ENCODE measurements at regions not wholly inside any gene's neighbourhood (a gene's known extent, or its start where the extent isn't known, plus 50 kb on each side); places are given as distances from the start of the nearest gene placed in this dataset.

DNA sequence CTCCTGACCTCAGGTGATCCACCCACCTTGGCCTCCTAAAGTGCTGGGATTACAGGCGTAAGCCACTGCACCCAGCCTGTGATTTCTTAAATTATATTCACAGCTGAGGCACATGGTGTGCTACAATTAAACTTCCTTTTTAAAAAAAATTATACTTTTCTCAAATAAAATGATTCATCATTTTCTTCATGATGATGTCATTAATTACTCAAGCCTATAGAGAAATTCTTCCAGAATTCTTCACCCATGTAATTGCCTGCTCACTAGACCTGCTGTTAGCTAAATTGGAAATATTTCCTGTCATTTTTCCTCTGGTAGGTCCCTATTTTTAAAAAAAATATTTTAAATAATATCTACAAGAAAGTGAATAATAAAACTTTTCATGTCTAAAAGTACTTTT, 440.0 kb upstream of the ANO3 start:
- no peak for DNase-seq (ENCODE audit: low read depth, low spot score)
- Histone ChIP-seq H3K4me3 (ENCODE audit: control insufficient read depth in 2 of 3, extremely low read depth in 1 of 3, insufficient read depth in 2 of 3, low read depth in 1 of 3, low read length in 3 of 3) (no peak overlapping the region), H3K27me3 (ENCODE audit: control insufficient read depth, extremely low read depth, insufficient read depth, low read length) (no peaks in the 10 kb centered on the region), H2AFZ (ENCODE audit: control insufficient read depth, low read length) (no peak overlapping the region), H3K36me3 (ENCODE audit: control insufficient read depth in 2 of 2, extremely low read depth in 1 of 2, insufficient read depth in 2 of 2, low read length in 2 of 2) (no peaks in the 10 kb centered on the region), H3K79me2 (ENCODE audit: control insufficient read depth, insufficient read depth, low read length) (no peaks in the 10 kb centered on the region), H3K27ac (ENCODE audit: control insufficient read depth, insufficient read depth, low read length) (no peak overlapping the region), H3K9me3 (ENCODE audit: control insufficient read depth, low read depth, low read length) (no peaks in the 10 kb centered on the region), H3K9me1 (ENCODE audit: control insufficient read depth, extremely low read depth, insufficient read depth, low read length) (no peaks in the 10 kb centered on the region), H3K9ac (ENCODE audit: control insufficient read depth, extremely low read depth, insufficient read depth, low read length) (no peak overlapping the region), H3K4me2 (ENCODE audit: control insufficient read depth, extremely low read depth, insufficient read depth, low read depth, low read length) (no peak overlapping the region), H3K4me1 (ENCODE audit: control insufficient read depth, extremely low read depth, insufficient read depth, low read length) (no peaks in the 10 kb centered on the region), H4K20me1 (ENCODE audit: control insufficient read depth, extremely low read depth, insufficient read depth, low read length) (no peaks in the 10 kb centered on the region)
- TF ChIP-seq EZH2 (IDR thresholded peaks at IDR 0.05; ENCODE audit: low read length) = no peak
- TF ChIP-seq, protein P1, sequence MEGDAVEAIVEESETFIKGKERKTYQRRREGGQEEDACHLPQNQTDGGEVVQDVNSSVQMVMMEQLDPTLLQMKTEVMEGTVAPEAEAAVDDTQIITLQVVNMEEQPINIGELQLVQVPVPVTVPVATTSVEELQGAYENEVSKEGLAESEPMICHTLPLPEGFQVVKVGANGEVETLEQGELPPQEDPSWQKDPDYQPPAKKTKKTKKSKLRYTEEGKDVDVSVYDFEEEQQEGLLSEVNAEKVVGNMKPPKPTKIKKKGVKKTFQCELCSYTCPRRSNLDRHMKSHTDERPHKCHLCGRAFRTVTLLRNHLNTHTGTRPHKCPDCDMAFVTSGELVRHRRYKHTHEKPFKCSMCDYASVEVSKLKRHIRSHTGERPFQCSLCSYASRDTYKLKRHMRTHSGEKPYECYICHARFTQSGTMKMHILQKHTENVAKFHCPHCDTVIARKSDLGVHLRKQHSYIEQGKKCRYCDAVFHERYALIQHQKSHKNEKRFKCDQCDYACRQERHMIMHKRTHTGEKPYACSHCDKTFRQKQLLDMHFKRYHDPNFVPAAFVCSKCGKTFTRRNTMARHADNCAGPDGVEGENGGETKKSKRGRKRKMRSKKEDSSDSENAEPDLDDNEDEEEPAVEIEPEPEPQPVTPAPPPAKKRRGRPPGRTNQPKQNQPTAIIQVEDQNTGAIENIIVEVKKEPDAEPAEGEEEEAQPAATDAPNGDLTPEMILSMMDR (optimal IDR thresholded peaks at IDR 0.05 in 1 of 3, IDR thresholded peaks at IDR 0.05 in 1 of 3, conservative IDR thresholded peaks at IDR 0.05 in 1 of 3; ENCODE audit: extremely low read depth in 1 of 3, insufficient read depth in 2 of 3, low read length in 3 of 3) = no peak
- dilution Hi-C loops (cut with MboI; ENCODE audit: extremely low pct_ligation_motif_present, low sequenced_read_pairs) = no loop called here
- no peak for FAIRE-seq

DNA sequence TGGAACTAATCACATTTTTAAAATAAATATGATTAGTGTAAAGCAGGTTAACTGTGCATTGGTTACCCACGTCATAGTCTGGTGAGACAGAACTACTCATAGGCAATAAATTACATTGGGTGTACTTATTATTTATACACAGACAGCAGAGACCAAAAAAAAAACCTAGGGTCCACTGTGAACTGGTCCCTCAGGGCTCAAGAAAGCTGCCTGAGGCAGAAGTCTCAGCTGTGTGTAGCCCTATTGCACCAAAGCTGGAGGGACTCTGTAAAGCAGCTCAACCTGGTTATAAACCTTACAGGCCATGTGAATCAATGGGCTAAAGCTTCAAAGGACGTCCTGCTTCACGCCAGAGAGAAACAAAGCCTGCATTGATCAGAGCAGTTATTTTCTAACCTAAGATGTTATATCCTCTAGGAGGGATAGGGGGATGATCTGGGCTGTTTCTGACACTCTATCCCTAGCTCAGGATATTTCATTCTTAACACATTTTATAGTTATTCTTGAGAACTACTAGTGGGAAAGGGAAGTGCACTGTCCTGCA, 432.2 kb upstream of the ANO3 start:
- no peaks in the 10 kb centered on the region for H3K9me1 ChIP-seq (ENCODE audit: control insufficient read depth, extremely low read depth, insufficient read depth, low read length)
- no peaks in the 10 kb centered on the region for H3K9me3 ChIP-seq (ENCODE audit: control insufficient read depth, low read depth, low read length)
- FAIRE-seq = no peak
- H3K79me2 ChIP-seq (ENCODE audit: control insufficient read depth, insufficient read depth, low read length) = no peaks in the 10 kb centered on the region
- no peak overlapping the region for H3K4me3 ChIP-seq (ENCODE audit: control insufficient read depth in 2 of 3, extremely low read depth in 1 of 3, insufficient read depth in 2 of 3, low read depth in 1 of 3, low read length in 3 of 3)
- no peak for DNase-seq (ENCODE audit: low read depth, low spot score)
- H3K27me3 ChIP-seq (ENCODE audit: control insufficient read depth, extremely low read depth, insufficient read depth, low read length) = no peaks in the 10 kb centered on the region
- H3K36me3 ChIP-seq (ENCODE audit: control insufficient read depth in 2 of 2, extremely low read depth in 1 of 2, insufficient read depth in 2 of 2, low read length in 2 of 2) = no peaks in the 10 kb centered on the region
- no peak overlapping the region for H3K27ac ChIP-seq (ENCODE audit: control insufficient read depth, insufficient read depth, low read length)
- no peaks in the 10 kb centered on the region for H4K20me1 ChIP-seq (ENCODE audit: control insufficient read depth, extremely low read depth, insufficient read depth, low read length)
- no peaks in the 10 kb centered on the region for H3K4me1 ChIP-seq (ENCODE audit: control insufficient read depth, extremely low read depth, insufficient read depth, low read length)
- H3K9ac ChIP-seq (ENCODE audit: control insufficient read depth, extremely low read depth, insufficient read depth, low read length) = no peak overlapping the region
- dilution Hi-C loops (cut with MboI; ENCODE audit: extremely low pct_ligation_motif_present, low sequenced_read_pairs) = no loop called here
- H2AFZ ChIP-seq (ENCODE audit: control insufficient read depth, low read length) = no peak overlapping the region
- TF ChIP-seq, protein P1 (optimal IDR thresholded peaks at IDR 0.05 in 1 of 3, IDR thresholded peaks at IDR 0.05 in 1 of 3, conservative IDR thresholded peaks at IDR 0.05 in 1 of 3; ENCODE audit: extremely low read depth in 1 of 3, insufficient read depth in 2 of 3, low read length in 3 of 3) = no peak
- no peak for TF ChIP-seq EZH2 (IDR thresholded peaks at IDR 0.05; ENCODE audit: low read length)
- H3K4me2 ChIP-seq (ENCODE audit: control insufficient read depth, extremely low read depth, insufficient read depth, low read depth, low read length) = no peak overlapping the region

Measured in keratinocyte (primary cell).